ENCODE measurements at regions not wholly inside any gene's neighbourhood (a gene's known extent, or its start where the extent isn't known, plus 50 kb on each side); places are given as distances from the start of the nearest gene placed in this dataset.
"Not testable (repeated sequence)": the region's sequence is repeated elsewhere in the genome, so short reads cannot be mapped to it uniquely, and the experiment has no call there.

DNA sequence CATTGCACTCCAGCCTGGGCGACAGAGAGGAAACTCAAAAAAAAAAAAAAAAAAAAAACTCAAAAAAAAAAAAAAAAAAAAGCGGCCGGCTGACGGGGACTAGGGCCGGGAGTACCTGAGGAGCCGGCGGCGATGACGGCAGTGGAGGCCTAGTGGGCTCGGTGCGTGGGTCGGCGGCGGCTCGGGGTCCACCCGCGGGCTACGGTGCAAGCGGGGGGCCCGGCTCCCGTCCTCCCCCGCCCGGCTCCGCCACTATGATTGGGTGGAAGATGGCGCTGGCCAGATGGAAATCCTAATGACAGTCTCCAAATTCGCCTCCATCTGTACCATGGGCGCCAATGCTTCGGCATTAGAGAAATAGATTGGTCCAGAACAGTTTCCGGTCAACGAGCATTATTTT lies 190.7 kb downstream of the TGIF2LX start:
- H3K4me1 ChIP-seq; H3K27me3 ChIP-seq; H3K36me3 ChIP-seq; DNase-seq; H3K27ac ChIP-seq; H3K4me3 ChIP-seq; H3K9me3 ChIP-seq (replicated peaks): not testable (repeated sequence)

DNA sequence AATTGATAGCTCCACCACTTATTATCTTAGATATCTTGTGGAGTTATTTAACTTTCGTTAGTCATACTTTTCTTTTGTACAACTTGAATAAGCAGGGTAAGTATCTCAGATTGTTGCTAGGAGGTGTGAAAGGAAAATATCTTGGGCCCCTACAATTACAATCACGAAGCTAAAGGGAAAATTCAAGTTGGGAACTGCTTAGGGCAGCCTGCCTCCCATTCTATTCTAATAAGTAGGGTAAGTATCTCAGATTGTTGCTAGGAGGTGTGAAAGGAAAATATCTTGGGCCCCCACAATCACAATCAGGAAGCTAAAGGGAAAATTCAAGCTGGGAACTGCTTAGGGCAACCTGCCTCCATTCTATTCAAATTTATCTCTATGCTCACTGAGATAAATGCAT lies 213.2 kb downstream of the TGIF2LX start:
- not testable (repeated sequence) for H3K27me3 ChIP-seq; H3K4me1 ChIP-seq; DNase-seq; H3K27ac ChIP-seq; H3K9me3 ChIP-seq (replicated peaks); H3K4me3 ChIP-seq; H3K36me3 ChIP-seq

- DNase-seq = peak; percentile 82 to 90
Observed at GRCh38 chrX:90178976-90179375, 257.3 kb downstream of the TGIF2LX start.

DNA sequence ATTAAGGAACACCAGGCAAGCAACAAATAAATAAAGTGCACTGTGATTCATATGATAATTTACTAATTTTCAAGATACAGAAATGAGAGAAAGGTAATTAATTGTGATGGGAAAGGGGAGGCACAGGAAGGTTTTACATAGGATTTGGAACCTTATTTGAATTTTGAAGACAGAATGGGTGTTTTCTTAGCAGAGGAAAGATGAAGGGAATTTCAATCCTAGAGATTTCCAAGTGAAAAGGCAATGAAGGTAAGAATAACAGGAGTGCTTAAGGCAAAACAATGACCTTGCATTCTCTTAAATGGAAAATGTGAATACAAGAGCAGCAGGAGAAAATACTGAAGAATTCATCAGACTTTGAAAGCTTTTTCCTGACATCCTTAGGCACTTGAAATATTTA lies 267.3 kb downstream of the TGIF2LX start:
- H3K36me3 ChIP-seq; H3K4me3 ChIP-seq; DNase-seq; H3K27me3 ChIP-seq; H3K4me1 ChIP-seq; H3K27ac ChIP-seq; H3K9me3 ChIP-seq (replicated peaks): not testable (repeated sequence)

More at GRCh38 chrX:90178976-90179375, 257.3 kb downstream of the TGIF2LX start:
- not testable (repeated sequence) for H3K36me3 ChIP-seq; H3K9me3 ChIP-seq (replicated peaks); H3K4me1 ChIP-seq; H3K27me3 ChIP-seq
- Histone ChIP-seq H3K27ac (peak overlapping the region; percentile 88), H3K4me3 (peak overlapping the region; percentile 9; the same call in 1 of the 2 replicates)

- not testable (repeated sequence) for H3K9me3 ChIP-seq (replicated peaks); H3K27me3 ChIP-seq; H3K4me1 ChIP-seq; DNase-seq; H3K4me3 ChIP-seq; H3K27ac ChIP-seq; H3K36me3 ChIP-seq
Observed at GRCh38 chrX:90206840-90207239, 285.1 kb downstream of the TGIF2LX start.

- not testable (repeated sequence) for H3K27ac ChIP-seq; H3K4me1 ChIP-seq; DNase-seq; H3K27me3 ChIP-seq; H3K9me3 ChIP-seq (replicated peaks); H3K36me3 ChIP-seq; H3K4me3 ChIP-seq
Observed at GRCh38 chrX:90222620-90223019, 300.9 kb downstream of the TGIF2LX start.

GRCh38 chrX:90271645-90272044 lies 349.9 kb downstream of the TGIF2LX start:
- not testable (repeated sequence) for H3K27me3 ChIP-seq; H3K9me3 ChIP-seq (replicated peaks); DNase-seq; H3K27ac ChIP-seq; H3K4me3 ChIP-seq; H3K36me3 ChIP-seq; H3K4me1 ChIP-seq

All from SJCRH30 (cell line).